ENCODE measurements at regions not wholly inside any gene's neighbourhood (a gene's known extent, or its start where the extent isn't known, plus 50 kb on each side); places are given as distances from the start of the nearest gene placed in this dataset.

GRCh38 chr6:147758303-147758702, 249.8 kb downstream of the SAMD5 start:
- no peak overlapping the region for H3K4me2 ChIP-seq (ENCODE audit: low read length)
- H3K27ac ChIP-seq (ENCODE audit: low read depth, low read length), result no peak overlapping the region
- no peaks in the 10 kb centered on the region for H3K36me3 Mint-ChIP-seq (ENCODE audit: low read depth, unreplicated experiment)
- H3K4me3 Mint-ChIP-seq (ENCODE audit: unreplicated experiment), result no peak overlapping the region
- no peaks in the 10 kb centered on the region for H3K27me3 Mint-ChIP-seq (ENCODE audit: low read depth, unreplicated experiment)
- no peaks in the 10 kb centered on the region for H3K79me2 ChIP-seq (ENCODE audit: insufficient read depth, low read length)
- no peak overlapping the region for H3K27ac Mint-ChIP-seq (ENCODE audit: unreplicated experiment)
- H3K36me3 ChIP-seq (ENCODE audit: insufficient read depth, low read length), result no peaks in the 10 kb centered on the region
- no peaks in the 10 kb centered on the region for H3K4me1 ChIP-seq (ENCODE audit: insufficient read depth, low read length)
- FAIRE-seq (no peak), DNase-seq (ENCODE audit: low read depth) (no peak)
- no peak overlapping the region for H3K4me3 ChIP-seq (ENCODE audit: insufficient read depth, low read depth, low read length)
- no peaks in the 10 kb centered on the region for H4K20me1 ChIP-seq (ENCODE audit: insufficient read depth, low read length)
- H3K9me3 Mint-ChIP-seq (ENCODE audit: unreplicated experiment), result peaks cover 6% of the 10 kb centered on the region
- H3K27me3 ChIP-seq (ENCODE audit: insufficient read depth, low read length), result no peaks in the 10 kb centered on the region
- no peaks in the 10 kb centered on the region for H3K9me3 ChIP-seq (ENCODE audit: insufficient read depth, low read depth, low read length)
- H3K9ac ChIP-seq (ENCODE audit: low read length), result no peak overlapping the region
- H3K4me1 Mint-ChIP-seq (ENCODE audit: low read depth, unreplicated experiment), result no peaks in the 10 kb centered on the region
- H2AFZ ChIP-seq (ENCODE audit: low read depth, low read length), result no peak overlapping the region
- TF ChIP-seq CTCF (IDR thresholded peaks at IDR 0.05; ENCODE audit: insufficient read depth, low read depth, low read length), result no peak
- no peak for TF ChIP-seq EZH2 (IDR thresholded peaks at IDR 0.05; ENCODE audit: insufficient read depth, low read length)

GRCh38 chr6:147759093-147759492, 250.6 kb downstream of the SAMD5 start:
- TF ChIP-seq CTCF (IDR thresholded peaks at IDR 0.05; ENCODE audit: insufficient read depth, low read depth, low read length) (no peak), EZH2 (IDR thresholded peaks at IDR 0.05; ENCODE audit: insufficient read depth, low read length) (no peak)
- Histone ChIP-seq H3K79me2 (ENCODE audit: insufficient read depth, low read length) (no peaks in the 10 kb centered on the region), H3K27ac (ENCODE audit: low read depth, low read length) (no peak overlapping the region), H3K4me2 (ENCODE audit: low read length) (no peak overlapping the region), H3K4me3 (ENCODE audit: insufficient read depth, low read depth, low read length) (no peak overlapping the region), H3K27me3 (ENCODE audit: insufficient read depth, low read length) (no peaks in the 10 kb centered on the region), H4K20me1 (ENCODE audit: insufficient read depth, low read length) (no peaks in the 10 kb centered on the region), H3K9ac (ENCODE audit: low read length) (no peak overlapping the region), H3K36me3 (ENCODE audit: insufficient read depth, low read length) (no peaks in the 10 kb centered on the region), H3K4me1 (ENCODE audit: insufficient read depth, low read length) (no peaks in the 10 kb centered on the region), H2AFZ (ENCODE audit: low read depth, low read length) (no peak overlapping the region), H3K9me3 (ENCODE audit: insufficient read depth, low read depth, low read length) (no peaks in the 10 kb centered on the region)
- Mint-ChIP-seq H3K27ac (ENCODE audit: unreplicated experiment) (no peak overlapping the region), H3K4me1 (ENCODE audit: low read depth, unreplicated experiment) (no peaks in the 10 kb centered on the region), H3K36me3 (ENCODE audit: low read depth, unreplicated experiment) (no peaks in the 10 kb centered on the region), H3K4me3 (ENCODE audit: unreplicated experiment) (no peak overlapping the region), H3K27me3 (ENCODE audit: low read depth, unreplicated experiment) (no peaks in the 10 kb centered on the region), H3K9me3 (ENCODE audit: unreplicated experiment) (peaks cover 6% of the 10 kb centered on the region)
- DNase-seq (ENCODE audit: low read depth) (no peak), FAIRE-seq (no peak)

- Histone ChIP-seq H3K27ac (ENCODE audit: low read depth, low read length) (no peak overlapping the region), H3K36me3 (ENCODE audit: insufficient read depth, low read length) (no peaks in the 10 kb centered on the region), H3K79me2 (ENCODE audit: insufficient read depth, low read length) (no peaks in the 10 kb centered on the region), H2AFZ (ENCODE audit: low read depth, low read length) (no peak overlapping the region), H3K9ac (ENCODE audit: low read length) (no peak overlapping the region), H3K9me3 (ENCODE audit: insufficient read depth, low read depth, low read length) (no peaks in the 10 kb centered on the region), H4K20me1 (ENCODE audit: insufficient read depth, low read length) (no peaks in the 10 kb centered on the region), H3K4me2 (ENCODE audit: low read length) (no peak overlapping the region), H3K27me3 (ENCODE audit: insufficient read depth, low read length) (no peaks in the 10 kb centered on the region), H3K4me3 (ENCODE audit: insufficient read depth, low read depth, low read length) (no peak overlapping the region), H3K4me1 (ENCODE audit: insufficient read depth, low read length) (no peaks in the 10 kb centered on the region)
- H3K27me3 Mint-ChIP-seq (ENCODE audit: low read depth, unreplicated experiment), result no peaks in the 10 kb centered on the region
- FAIRE-seq, result no peak
- H3K36me3 Mint-ChIP-seq (ENCODE audit: low read depth, unreplicated experiment), result no peaks in the 10 kb centered on the region
- no peak for DNase-seq (ENCODE audit: low read depth)
- TF ChIP-seq EZH2 (IDR thresholded peaks at IDR 0.05; ENCODE audit: insufficient read depth, low read length) (no peak), CTCF (IDR thresholded peaks at IDR 0.05; ENCODE audit: insufficient read depth, low read depth, low read length) (no peak)
- no peak overlapping the region for H3K27ac Mint-ChIP-seq (ENCODE audit: unreplicated experiment)
- H3K9me3 Mint-ChIP-seq (ENCODE audit: unreplicated experiment), result peaks cover 2% of the 10 kb centered on the region
- H3K4me1 Mint-ChIP-seq (ENCODE audit: low read depth, unreplicated experiment), result no peaks in the 10 kb centered on the region
- no peak overlapping the region for H3K4me3 Mint-ChIP-seq (ENCODE audit: unreplicated experiment)
Observed at GRCh38 chr6:147759536-147759935, 251.0 kb downstream of the SAMD5 start.

All from astrocyte (in vitro differentiated cells and primary cell).